Right lobe of liver (tissue), 6 donors: ENCODE measurements at regions not wholly inside any gene's neighbourhood (a gene's known extent, or its start where the extent isn't known, plus 50 kb on each side); places are given as distances from the start of the nearest gene placed in this dataset.

Experiments
- ATAC-seq, 4 donors: fragments of 200-7000 bp; cut with Tn5 transposase; one replicate each; pipeline ENCODE4 v1.9.1; 2020; ENCODE audit warnings: mild to moderate bottlenecking in 4 of 4, moderate library complexity in 4 of 4
- DNase-seq, 3 donors: peaks; one replicate each; pipeline ENCODE4 v3.0.0-alpha.2; 2020
- H3K27ac ChIP-seq, 3 donors: fragments of 200-600 bp; one replicate each; pipeline ENCODE4 v1.8.0; 2022
- H3K27me3 ChIP-seq, 2 donors: fragments of 200-600 bp; one replicate each; pipeline ENCODE4 v1.8.0; 2022
- H3K36me3 ChIP-seq, 4 donors: fragments of 200-600 bp; sonication (generic) in 1 of 4; one replicate each; pipeline versions ENCODE4 v1.5.1 to v1.8.0; 2017 to 2022; ENCODE audit warnings: control low read depth in 1 of 4
- H3K4me1 ChIP-seq, 4 donors: fragments of 200-600 bp; sonication (generic) in 1 of 4; one replicate each; pipeline versions ENCODE4 v1.5.1 to v1.8.0; 2017 to 2022; ENCODE audit warnings: control low read depth in 1 of 4
- H3K4me3 ChIP-seq, 3 donors: fragments of 200-600 bp; one replicate each; pipeline ENCODE4 v1.8.0; 2022
- H3K9me3 ChIP-seq, 4 donors: fragments of 200-600 bp; sonication (generic) in 1 of 4; one replicate each; pipeline versions ENCODE4 v1.5.1 to v1.8.0; 2017 to 2022; ENCODE audit warnings: control low read depth in 1 of 4
- CTCF ChIP-seq, 4 donors: fragments of 200-600 bp in 3 of 4; fragments of 450-650 bp in 1 of 4; IDR thresholded peaks; one replicate each; pipeline versions ENCODE4 v1.5.1 to v1.8.0; 2016 to 2022; ENCODE audit warnings: antibody characterized with exemption in 4 of 4, mild to moderate bottlenecking in 2 of 4
- POLR2A ChIP-seq: fragments of 450-650 bp; IDR thresholded peaks from one replicate; pipeline ENCODE4 v1.6.1; 2017; ENCODE audit warnings: antibody characterized with exemption, mild to moderate bottlenecking
- WGBS: methylation state at CpG from one replicate; pipeline ENCODE4 v1.1.6; 2018; ENCODE audit warnings: low coverage, low lambda C conversion rate; ENCODE audit not compliant: insufficient coverage; ENCODE audit errors: missing lambda C conversion rate; 5-methylcytosine and 5-hydroxymethylcytosine counted together
- intact Hi-C, 2 donors: fragments of 100-400 bp; cut with DNase I; formaldehyde crosslinking; loops; one replicate each; pipeline versions ENCODE4 v1.11.2 to v1.14.1; 2022
- donor health status: DM: no; HTN: yes; CAD: no.
- donor health status: DM: no; HTN: no; CAD: no.
- donor health status: DM: no; HTN: no; CAD: no.
- donor health status: DM: no; HTN: yes; CAD: no.
- donor health status: DM: no; HTN: yes; CAD: no.

GRCh38 chr13:73358606-73359095 is 299.8 kb downstream of the KLF5 start:
- ATAC-seq (no peak), DNase-seq (no peak)
- H3K9me3 ChIP-seq: no peaks in the 10 kb centered on the region
- no peak overlapping the region for H3K4me3 ChIP-seq
- no peak overlapping the region for H3K27ac ChIP-seq
- no peaks in the 10 kb centered on the region for H3K4me1 ChIP-seq
- intact Hi-C loops: no loop called here
- TF ChIP-seq POLR2A: no peak
- no peak for TF ChIP-seq CTCF (IDR thresholded peaks at IDR 0.05)
- no peaks in the 10 kb centered on the region for H3K27me3 ChIP-seq
- no peaks in the 10 kb centered on the region for H3K36me3 ChIP-seq

- TF ChIP-seq POLR2A: no peak
- no peak for TF ChIP-seq CTCF (IDR thresholded peaks at IDR 0.05)
- Histone ChIP-seq H3K4me3 (no peak overlapping the region), H3K27ac (no peak overlapping the region), H3K27me3 (no peaks in the 10 kb centered on the region), H3K36me3 (no peaks in the 10 kb centered on the region), H3K9me3 (no peaks in the 10 kb centered on the region), H3K4me1 (no peaks in the 10 kb centered on the region)
- no peak for DNase-seq
- ATAC-seq: no peak
- intact Hi-C loops: no loop called here
- WGBS: 76% methylated on average over 2 of the region's 2 CpGs
These were observed 296.3 kb downstream of the KLF5 start for GRCh38 chr13:73355134-73355533.

- no peaks in the 10 kb centered on the region for H3K27me3 ChIP-seq
- H3K9me3 ChIP-seq: no peaks in the 10 kb centered on the region
- H3K36me3 ChIP-seq: no peaks in the 10 kb centered on the region
- no peak for ATAC-seq
- no peak overlapping the region for H3K27ac ChIP-seq
- WGBS: 32% methylated on average over 1 of the region's 1 CpG
- no peaks in the 10 kb centered on the region for H3K4me1 ChIP-seq
- TF ChIP-seq CTCF (IDR thresholded peaks at IDR 0.05) (no peak), POLR2A (no peak)
- DNase-seq: no peak
- H3K4me3 ChIP-seq: no peak overlapping the region
- intact Hi-C loops: no loop called here
These were observed 292.9 kb downstream of the KLF5 start for GRCh38 chr13:73351730-73352129.

GRCh38 chr13:73341748-73342147 is 282.9 kb downstream of the KLF5 start:
- intact Hi-C loops: no loop called here
- no peak overlapping the region for H3K4me3 ChIP-seq
- DNase-seq (no peak), ATAC-seq (no peak)
- H3K9me3 ChIP-seq: no peaks in the 10 kb centered on the region
- 94% methylated on average over 2 of the region's 2 CpGs for WGBS
- H3K27me3 ChIP-seq: no peaks in the 10 kb centered on the region
- TF ChIP-seq CTCF (IDR thresholded peaks at IDR 0.05): no peak
- TF ChIP-seq POLR2A: no peak
- peaks cover 0 to 10% (median 0%) of the 10 kb centered on the region in 4 donors for H3K4me1 ChIP-seq
- no peak overlapping the region for H3K27ac ChIP-seq
- H3K36me3 ChIP-seq: no peaks in the 10 kb centered on the region

- WGBS: 95% methylated on average over 3 of the region's 3 CpGs
- TF ChIP-seq POLR2A (no peak), CTCF (IDR thresholded peaks at IDR 0.05) (no peak)
- ATAC-seq (no peak), DNase-seq (no peak)
- no peaks in the 10 kb centered on the region for H3K36me3 ChIP-seq
- H3K4me1 ChIP-seq: peaks cover 0 to 10% (median 0%) of the 10 kb centered on the region in 4 donors
- no peaks in the 10 kb centered on the region for H3K27me3 ChIP-seq
- intact Hi-C loops: no loop called here
- no peaks in the 10 kb centered on the region for H3K9me3 ChIP-seq
- no peak overlapping the region for H3K27ac ChIP-seq
- H3K4me3 ChIP-seq: no peak overlapping the region
These were observed 281.3 kb downstream of the KLF5 start for GRCh38 chr13:73340069-73340468.
